HCT116 (cell line): ENCODE measurements at regions not wholly inside any gene's neighbourhood (a gene's known extent, or its start where the extent isn't known, plus 50 kb on each side); places are given as distances from the start of the nearest gene placed in this dataset.

Source experiments
- ATAC-seq: fragments of 200-7000 bp; cut with Tn5 transposase; 2 replicates; pipeline ENCODE4 v1.9.1; 2020; ENCODE audit warnings: mild to moderate bottlenecking, moderate library complexity
- BruUV-seq: library from RNA; stranded (reverse); fragments of 400-500 nt; replicated peaks from 2 replicates; lab custom pipeline; 2021; lab: Mats Ljungman, UMichigan
- CTCF ChIA-PET: fragments of 300-600 bp; sonication (Branson Sonifier 250); formaldehyde crosslinking; loops from one replicate; lab custom pipeline; 2021; ENCODE audit warnings: antibody characterized with exemption; lab: Charles Lee
- POLR2A ChIA-PET: fragments of 300-600, 350-600 bp; sonication (Branson Sonifier 250); formaldehyde crosslinking; loops from one replicate; lab custom pipeline; 2021; ENCODE audit warnings: antibody characterized with exemption; lab: Charles Lee
- RAD21 ChIA-PET, 2 experiments: fragments of 300-600 bp; sonication (Branson Sonifier 250); formaldehyde crosslinking; loops; one replicate each; lab custom pipeline; 2023; ENCODE audit warnings: low total read pairs in 2 of 2; ENCODE audit not compliant: uncharacterized antibody in 2 of 2, unreplicated experiment in 2 of 2, low non-redundant PET in 1 of 2; lab: Charles Lee
- DNase-seq: peaks from one replicate; pipeline ENCODE4 v3.0.0-alpha.2; 2010; ENCODE audit warnings: low read depth, low spot score
- H2AFZ ChIP-seq: fragments of 200-600 bp; shearing (Covaris generic), sonication (generic); 2 replicates; pipeline ENCODE4 v1.6.1; 2017; ENCODE audit warnings: low read depth, mixed run types, mixed read lengths, antibody characterized with exemption, low read length; ENCODE audit not compliant: poor library complexity, severe bottlenecking
- H3K27ac ChIP-seq: 2 replicates; pipeline ENCODE4 v1.5.1; 2012; ENCODE audit warnings: low read depth, low read length
- H3K27me3 ChIP-seq: fragments of 200-600 bp; sonication (generic); 2 replicates; pipeline ENCODE4 v1.6.1; 2016; ENCODE audit warnings: mixed run types, low read length, mixed read lengths; ENCODE audit not compliant: insufficient read depth
- H3K36me3 ChIP-seq, 2 experiments: fragments of 200-500 bp in 1 of 2; fragments of 200-600 bp in 1 of 2; sonication (Bioruptor generic) in 1 of 2; sonication (generic) in 1 of 2; 2 replicates each; pipeline versions ENCODE4 v1.5.1 to v1.6.1; 2014 to 2016; ENCODE audit warnings: low read length in 2 of 2, inconsistent platforms in 1 of 2, mixed read lengths in 1 of 2, mixed run types in 1 of 2; ENCODE audit not compliant: insufficient read depth in 2 of 2, control insufficient read depth in 1 of 2
- H3K4me1 ChIP-seq, 2 experiments: fragments of 200-600 bp in 1 of 2; sonication (generic) in 1 of 2; 2 replicates each; pipeline versions ENCODE4 v1.5.1 to v1.6.1; 2012 to 2017; ENCODE audit warnings: low read length in 2 of 2, inconsistent platforms in 1 of 2, mild to moderate bottlenecking in 1 of 2, mixed read lengths in 1 of 2, mixed run types in 1 of 2, moderate library complexity in 1 of 2; ENCODE audit not compliant: insufficient read depth in 2 of 2, control insufficient read depth in 1 of 2
- H3K4me2 ChIP-seq: fragments of 200-600 bp; sonication (generic); 2 replicates; pipeline ENCODE4 v1.6.1; 2017; ENCODE audit warnings: mixed run types, low read length, mixed read lengths
- H3K4me3 ChIP-seq, 2 experiments: fragments of 200-600 bp in 1 of 2; sonication (generic) in 1 of 2; replicated peaks in 1 of 2; 2 replicates each; pipeline ENCODE4 v1.5.1; 2011 to 2016; ENCODE audit warnings: low read length in 2 of 2, control low read depth in 1 of 2, low read depth in 1 of 2, mild to moderate bottlenecking in 1 of 2, mixed read lengths in 1 of 2, mixed run types in 1 of 2
- H3K79me2 ChIP-seq: fragments of 200-600 bp; sonication (generic); 2 replicates; pipeline ENCODE4 v1.6.1; 2017; ENCODE audit warnings: mild to moderate bottlenecking, mixed run types, low read length, moderate library complexity, mixed read lengths; ENCODE audit not compliant: insufficient read depth
- H3K9ac ChIP-seq: fragments of 200-600 bp; sonication (generic); 2 replicates; pipeline ENCODE4 v1.6.1; 2016; ENCODE audit warnings: low read length, mixed read lengths
- H3K9me2 ChIP-seq: fragments of 200-600 bp; sonication (generic), shearing (Covaris generic); 2 replicates; pipeline ENCODE4 v1.6.1; 2017; ENCODE audit warnings: mixed run types, mild to moderate bottlenecking, moderate library complexity; ENCODE audit not compliant: insufficient read depth
- H3K9me3 ChIP-seq, 2 experiments: fragments of 200-500 bp in 1 of 2; fragments of 200-600 bp in 1 of 2; sonication (Bioruptor generic) in 1 of 2; sonication (generic) in 1 of 2; 2 replicates each; pipeline ENCODE4 v1.6.1; 2014 to 2017; ENCODE audit warnings: low read length in 2 of 2, mixed read lengths in 2 of 2, inconsistent platforms in 1 of 2, low read depth in 1 of 2, mild to moderate bottlenecking in 1 of 2, mixed run types in 1 of 2, moderate library complexity in 1 of 2; ENCODE audit not compliant: control insufficient read depth in 1 of 2, insufficient read depth in 1 of 2
- H4K20me1 ChIP-seq: fragments of 200-600 bp; sonication (generic), shearing (Covaris generic); 2 replicates; pipeline ENCODE4 v1.6.1; 2017; ENCODE audit warnings: mixed run types, mild to moderate bottlenecking, moderate library complexity; ENCODE audit not compliant: insufficient read depth
- CBX3 ChIP-seq: IDR thresholded peaks from 2 replicates; pipeline ENCODE4 v1.6.1; 2012; ENCODE audit warnings: low read depth
- CEBPB ChIP-seq: IDR thresholded peaks from 2 replicates; pipeline ENCODE4 v1.6.1; 2012; ENCODE audit warnings: low read depth
- CTCF ChIP-seq, 3 experiments: fragments of 200-600 bp in 1 of 3; sonication (generic) in 1 of 3; IDR thresholded peaks in 2 of 3; conservative IDR thresholded peaks in 1 of 3; 2 replicates each; pipeline ENCODE4 v1.5.1; 2012 to 2017; ENCODE audit warnings: low read depth in 2 of 3, low read length in 2 of 3, antibody characterized with exemption in 1 of 3, borderline replicate concordance in 1 of 3, control low read depth in 1 of 3, mild to moderate bottlenecking in 1 of 3, mixed read lengths in 1 of 3, mixed run types in 1 of 3, moderate library complexity in 1 of 3; ENCODE audit not compliant: insufficient read depth in 1 of 3
- ELF1 ChIP-seq: IDR thresholded peaks from 2 replicates; pipeline ENCODE4 v1.6.1; 2012; ENCODE audit warnings: low read depth, borderline replicate concordance
- EZH2phosphoT487 ChIP-seq: fragments of 200-600 bp; IDR thresholded peaks from 2 replicates; pipeline ENCODE4 v1.6.1; 2018; ENCODE audit warnings: antibody characterized with exemption, borderline replicate concordance
- FOSL1 ChIP-seq: IDR thresholded peaks from 2 replicates; pipeline ENCODE4 v1.6.1; 2012; ENCODE audit warnings: low read depth
- POLR2A ChIP-seq: IDR thresholded peaks from 2 replicates; pipeline ENCODE4 v1.7.0; 2011; ENCODE audit warnings: borderline replicate concordance; ENCODE audit not compliant: insufficient read depth, insufficient read length; ENCODE audit errors: extremely low read depth
- POLR2AphosphoS5 ChIP-seq: IDR thresholded peaks from 2 replicates; pipeline ENCODE4 v1.6.1; 2011; ENCODE audit warnings: mild to moderate bottlenecking, low read depth, low read length, moderate library complexity
- RAD21 ChIP-seq: IDR thresholded peaks from 2 replicates; pipeline ENCODE4 v1.6.1; 2012; ENCODE audit warnings: low read depth, mild to moderate bottlenecking
- SIN3A ChIP-seq: IDR thresholded peaks from 2 replicates; pipeline ENCODE4 v1.6.1; 2012; ENCODE audit warnings: low read depth
- SP1 ChIP-seq: IDR thresholded peaks from 2 replicates; pipeline ENCODE4 v1.6.1; 2012; ENCODE audit warnings: low read depth
- SRF ChIP-seq: IDR thresholded peaks from 2 replicates; pipeline ENCODE4 v1.6.1; 2012; ENCODE audit warnings: low read depth
- TCF7L2 ChIP-seq: IDR thresholded peaks from 2 replicates; pipeline ENCODE4 v1.7.0; 2011; ENCODE audit warnings: borderline replicate concordance, inconsistent platforms; ENCODE audit not compliant: insufficient read depth, insufficient read length; ENCODE audit errors: extremely low read depth
- YY1 ChIP-seq: IDR thresholded peaks from 2 replicates; pipeline ENCODE4 v1.6.1; 2011; ENCODE audit warnings: low read length, low read depth, moderate library complexity, mild to moderate bottlenecking; ENCODE audit not compliant: insufficient replicate concordance; ENCODE audit errors: extremely low read depth
- ZFX ChIP-seq: fragments of 450-650 bp; IDR thresholded peaks from 2 replicates; pipeline ENCODE4 v1.6.1; 2017
- intact Hi-C: fragments of 100-400 bp; cut with micrococcal nuclease; formaldehyde crosslinking; loops from 2 replicates; pipeline ENCODE4 v1.10.0; 2022
- TF ChIP-seq, protein P1 (sequence below): IDR thresholded peaks from 2 replicates; pipeline ENCODE4 v1.6.1; 2012

GRCh38 chr19:23999821-24000610 is 85.3 kb downstream of the ZNF726 start:
- no peak for TF ChIP-seq POLR2AphosphoS5
- TF ChIP-seq TCF7L2, result no peak
- TF ChIP-seq SIN3A, result no peak
- TF ChIP-seq ZFX, result no peak
- TF ChIP-seq CEBPB, result no peak
- no peak for TF ChIP-seq CBX3
- no peak for TF ChIP-seq ELF1
- no peak for TF ChIP-seq YY1
- TF ChIP-seq, protein P1, sequence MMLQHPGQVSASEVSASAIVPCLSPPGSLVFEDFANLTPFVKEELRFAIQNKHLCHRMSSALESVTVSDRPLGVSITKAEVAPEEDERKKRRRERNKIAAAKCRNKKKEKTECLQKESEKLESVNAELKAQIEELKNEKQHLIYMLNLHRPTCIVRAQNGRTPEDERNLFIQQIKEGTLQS, result no peak
- no peaks in the 10 kb centered on the region for H3K9me2 ChIP-seq
- ChIA-PET RAD21 (no interaction called here), POLR2A (no interaction called here), CTCF (no interaction called here)
- BruUV-seq, result no TSS peak
- no peak overlapping the region for H3K4me3 ChIP-seq
- H3K27me3 ChIP-seq, result no peaks in the 10 kb centered on the region
- no peaks in the 10 kb centered on the region for H4K20me1 ChIP-seq
- peaks cover 0 to 33% of the 10 kb centered on the region in 2 experiments; a peak in 2 of 4 replicates for H3K9me3 ChIP-seq
- H3K36me3 ChIP-seq, result no peaks in the 10 kb centered on the region
- intact Hi-C loops, result no loop called here
- DNase-seq, result no peak
- no peak for ATAC-seq
- no peak overlapping the region for H3K9ac ChIP-seq
- H3K79me2 ChIP-seq, result no peaks in the 10 kb centered on the region
- H3K27ac ChIP-seq, result no peak overlapping the region
- H2AFZ ChIP-seq, result no peak overlapping the region
- no peak overlapping the region for H3K4me2 ChIP-seq
- no peaks in the 10 kb centered on the region for H3K4me1 ChIP-seq

GRCh38 chr19:24000656-24001055 is 86.0 kb downstream of the ZNF726 start:
- Histone ChIP-seq H3K9me3 (peaks cover 0 to 33% of the 10 kb centered on the region in 2 experiments; a peak in 2 of 4 replicates), H3K27me3 (no peaks in the 10 kb centered on the region), H3K36me3 (no peaks in the 10 kb centered on the region), H3K4me1 (no peaks in the 10 kb centered on the region), H2AFZ (no peak overlapping the region), H3K27ac (no peak overlapping the region), H3K4me2 (no peak overlapping the region), H4K20me1 (no peaks in the 10 kb centered on the region), H3K79me2 (no peaks in the 10 kb centered on the region), H3K4me3 (no peak overlapping the region), H3K9ac (no peak overlapping the region), H3K9me2 (no peaks in the 10 kb centered on the region)
- BruUV-seq, result no TSS peak
- ChIA-PET RAD21 (no interaction called here), CTCF (no interaction called here), POLR2A (no interaction called here)
- TF ChIP-seq ELF1, result no peak
- no peak for TF ChIP-seq ZFX
- TF ChIP-seq SP1, result no peak
- TF ChIP-seq RAD21, result no peak
- TF ChIP-seq, protein P1, result no peak
- TF ChIP-seq SRF, result no peak
- TF ChIP-seq CTCF (IDR thresholded peaks at IDR 0.05 in 2 of 3, conservative IDR thresholded peaks at IDR 0.05 in 1 of 3; ENCODE audit: borderline replicate concordance in 1 of 3, insufficient read depth in 1 of 3, low read depth in 2 of 3, low read length in 2 of 3), result no peak
- no peak for TF ChIP-seq YY1
- TF ChIP-seq POLR2A, result no peak
- TF ChIP-seq POLR2AphosphoS5, result no peak
- TF ChIP-seq CBX3, result no peak
- TF ChIP-seq CEBPB, result no peak
- no peak for TF ChIP-seq EZH2phosphoT487
- no peak for TF ChIP-seq FOSL1
- ATAC-seq, result no peak
- intact Hi-C loops, result no loop called here
- no peak for DNase-seq
